ENCODE measurements at regions not wholly inside any gene's neighbourhood (a gene's known extent, or its start where the extent isn't known, plus 50 kb on each side); places are given as distances from the start of the nearest gene placed in this dataset.

DNA sequence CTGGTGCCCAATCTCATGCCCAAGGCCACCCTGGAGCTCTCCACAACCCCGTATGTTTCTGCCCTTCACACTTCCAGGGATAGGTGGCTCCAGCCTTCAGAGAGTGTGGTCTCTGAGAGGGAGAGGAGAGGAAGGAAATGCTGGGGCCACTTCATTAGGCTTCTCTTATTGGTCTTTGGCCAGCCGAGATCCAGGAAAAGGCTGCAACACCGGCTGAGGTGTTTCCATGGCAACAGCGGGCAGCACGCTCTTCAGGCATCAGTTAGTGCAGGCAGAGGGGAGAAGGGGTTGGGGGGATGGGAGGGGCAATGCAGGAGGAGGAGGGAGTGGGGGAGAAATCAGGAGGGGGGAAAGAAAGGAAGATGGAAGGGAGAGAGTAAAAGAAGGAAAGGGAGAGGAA, 275.1 kb upstream of the GJB5 start:
- ChIA-PET POLR2A (no interaction called here), CTCF (no interaction called here)
- Histone ChIP-seq H2AFZ (ENCODE audit: low read depth, low read length) (no peak overlapping the region), H3K27ac (ENCODE audit: insufficient read depth, low read depth, low read length) (no peak overlapping the region), H3K27me3 (ENCODE audit: control insufficient read depth in 2 of 2, insufficient read depth in 2 of 2, low read length in 2 of 2) (no peaks in the 10 kb centered on the region), H3K79me2 (ENCODE audit: control insufficient read depth, insufficient read depth, low read length) (no peaks in the 10 kb centered on the region), H3K4me1 (ENCODE audit: control insufficient read depth, extremely low read depth, insufficient read depth, low read length) (no peaks in the 10 kb centered on the region), H3K9me3 (replicated peaks; ENCODE audit: control insufficient read depth, insufficient read depth, low read length) (no peaks in the 10 kb centered on the region), H3K9ac (replicated peaks; ENCODE audit: extremely low read depth, insufficient read depth, low read length) (no peak overlapping the region), H3K4me3 (replicated peaks in 1 of 3; ENCODE audit: insufficient read depth in 1 of 3, low read depth in 1 of 3, low read length in 3 of 3) (no peak overlapping the region), H4K20me1 (replicated peaks; ENCODE audit: control insufficient read depth, extremely low read depth, insufficient read depth, low read length) (no peaks in the 10 kb centered on the region), H3K4me2 (ENCODE audit: insufficient read depth, low read length) (no peak overlapping the region), H3K9me1 (replicated peaks; ENCODE audit: control insufficient read depth, extremely low read depth, insufficient read depth, low read length) (no peaks in the 10 kb centered on the region), H3K36me3 (ENCODE audit: control insufficient read depth in 2 of 2, extremely low read depth in 1 of 2, insufficient read depth in 2 of 2, low read length in 2 of 2) (no peaks in the 10 kb centered on the region)
- intact Hi-C loops (cut with micrococcal nuclease) = no loop called here
- no peak for FAIRE-seq
- TF ChIP-seq MYC (IDR thresholded peaks at IDR 0.05; ENCODE audit: low read depth, low read length) (no peak), FOS (IDR thresholded peaks at IDR 0.05; ENCODE audit: borderline replicate concordance, insufficient read depth, low read length) (no peak), GATA2 (IDR thresholded peaks at IDR 0.05; ENCODE audit: insufficient read depth, insufficient read length, low read depth, low read length) (no peak), EZH2 (IDR thresholded peaks at IDR 0.05; ENCODE audit: borderline replicate concordance, low read depth, low read length, severe bottlenecking) (no peak), POLR2AphosphoS5 (IDR thresholded peaks at IDR 0.05; ENCODE audit: insufficient read depth, low read depth, low read length) (no peak), POLR2A (IDR thresholded peaks at IDR 0.05; ENCODE audit: low read depth, low read length) (no peak), JUN (IDR thresholded peaks at IDR 0.05; ENCODE audit: borderline replicate concordance, insufficient read depth, insufficient read length, low read depth) (no peak)
- TF ChIP-seq, protein P1, sequence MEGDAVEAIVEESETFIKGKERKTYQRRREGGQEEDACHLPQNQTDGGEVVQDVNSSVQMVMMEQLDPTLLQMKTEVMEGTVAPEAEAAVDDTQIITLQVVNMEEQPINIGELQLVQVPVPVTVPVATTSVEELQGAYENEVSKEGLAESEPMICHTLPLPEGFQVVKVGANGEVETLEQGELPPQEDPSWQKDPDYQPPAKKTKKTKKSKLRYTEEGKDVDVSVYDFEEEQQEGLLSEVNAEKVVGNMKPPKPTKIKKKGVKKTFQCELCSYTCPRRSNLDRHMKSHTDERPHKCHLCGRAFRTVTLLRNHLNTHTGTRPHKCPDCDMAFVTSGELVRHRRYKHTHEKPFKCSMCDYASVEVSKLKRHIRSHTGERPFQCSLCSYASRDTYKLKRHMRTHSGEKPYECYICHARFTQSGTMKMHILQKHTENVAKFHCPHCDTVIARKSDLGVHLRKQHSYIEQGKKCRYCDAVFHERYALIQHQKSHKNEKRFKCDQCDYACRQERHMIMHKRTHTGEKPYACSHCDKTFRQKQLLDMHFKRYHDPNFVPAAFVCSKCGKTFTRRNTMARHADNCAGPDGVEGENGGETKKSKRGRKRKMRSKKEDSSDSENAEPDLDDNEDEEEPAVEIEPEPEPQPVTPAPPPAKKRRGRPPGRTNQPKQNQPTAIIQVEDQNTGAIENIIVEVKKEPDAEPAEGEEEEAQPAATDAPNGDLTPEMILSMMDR (IDR thresholded peaks at IDR 0.05; ENCODE audit: extremely low read depth in 1 of 2, insufficient read depth in 1 of 2, low read depth in 1 of 2, low read length in 2 of 2) = no peak
- TF ChIP-seq, protein P2, sequence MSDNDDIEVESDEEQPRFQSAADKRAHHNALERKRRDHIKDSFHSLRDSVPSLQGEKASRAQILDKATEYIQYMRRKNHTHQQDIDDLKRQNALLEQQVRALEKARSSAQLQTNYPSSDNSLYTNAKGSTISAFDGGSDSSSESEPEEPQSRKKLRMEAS (IDR thresholded peaks at IDR 0.05; ENCODE audit: insufficient read depth, insufficient read length) = no peak
- no TSS peak for BruUV-seq (replicated peaks)
- no peak for DNase-seq (ENCODE audit: low read depth, low spot score)
- dilution Hi-C loops (cut with MboI; ENCODE audit: extremely low pct_ligation_motif_present, low sequenced_read_pairs) = no loop called here

Measured in endothelial cell of umbilical vein (primary cell).